ENCODE measurements at regions not wholly inside any gene's neighbourhood (a gene's known extent, or its start where the extent isn't known, plus 50 kb on each side); places are given as distances from the start of the nearest gene placed in this dataset.

GRCh38 chr15:69533522-69533921, 80.9 kb downstream of the RPLP1 start:
- Mint-ChIP-seq H3K27me3 (peaks cover 10% of the 10 kb centered on the region), H3K27ac (no peak overlapping the region), H3K9me3 (no peaks in the 10 kb centered on the region), H3K36me3 (no peaks in the 10 kb centered on the region), H3K4me1 (ENCODE audit: unreplicated experiment) (peaks cover 56% of the 10 kb centered on the region), H3K4me3 (no peak overlapping the region)
- no peak for TF ChIP-seq CTCF (conservative IDR thresholded peaks at IDR 0.05)
- DNase-seq (ENCODE audit: extremely low spot score, unreplicated experiment): no peak

- H3K36me3 Mint-ChIP-seq: no peaks in the 10 kb centered on the region
- TF ChIP-seq CTCF (conservative IDR thresholded peaks at IDR 0.05): no peak
- no peak for DNase-seq (ENCODE audit: extremely low spot score, unreplicated experiment)
- no peak overlapping the region for H3K4me3 Mint-ChIP-seq
- peaks cover 9% of the 10 kb centered on the region for H3K27me3 Mint-ChIP-seq
- no peak overlapping the region for H3K27ac Mint-ChIP-seq
- H3K4me1 Mint-ChIP-seq (ENCODE audit: unreplicated experiment): peaks cover 51% of the 10 kb centered on the region
- H3K9me3 Mint-ChIP-seq: no peaks in the 10 kb centered on the region
These were observed 82.6 kb downstream of the RPLP1 start for GRCh38 chr15:69535101-69535638.

- no peaks in the 10 kb centered on the region for H3K9me3 Mint-ChIP-seq
- H3K4me3 Mint-ChIP-seq: no peak overlapping the region
- H3K27ac Mint-ChIP-seq: no peak overlapping the region
- DNase-seq (ENCODE audit: extremely low spot score, unreplicated experiment): no peak
- H3K4me1 Mint-ChIP-seq (ENCODE audit: unreplicated experiment): peaks cover 45% of the 10 kb centered on the region
- TF ChIP-seq CTCF (conservative IDR thresholded peaks at IDR 0.05): no peak
- H3K36me3 Mint-ChIP-seq: no peaks in the 10 kb centered on the region
- H3K27me3 Mint-ChIP-seq: peaks cover 5% of the 10 kb centered on the region
These were observed 83.4 kb downstream of the RPLP1 start for GRCh38 chr15:69535998-69536397.

- no peak overlapping the region for H3K4me3 Mint-ChIP-seq
- no peak for TF ChIP-seq CTCF (conservative IDR thresholded peaks at IDR 0.05)
- peaks cover 8% of the 10 kb centered on the region for H3K27me3 Mint-ChIP-seq
- H3K4me1 Mint-ChIP-seq (ENCODE audit: unreplicated experiment): peaks cover 41% of the 10 kb centered on the region
- H3K9me3 Mint-ChIP-seq: no peaks in the 10 kb centered on the region
- no peak overlapping the region for H3K27ac Mint-ChIP-seq
- no peak for DNase-seq (ENCODE audit: extremely low spot score, unreplicated experiment)
- H3K36me3 Mint-ChIP-seq: no peaks in the 10 kb centered on the region
These were observed 84.3 kb downstream of the RPLP1 start for GRCh38 chr15:69536726-69537512.

GRCh38 chr15:69537901-69538300, 85.3 kb downstream of the RPLP1 start:
- DNase-seq (ENCODE audit: extremely low spot score, unreplicated experiment): no peak
- peaks cover 31% of the 10 kb centered on the region for H3K4me1 Mint-ChIP-seq (ENCODE audit: unreplicated experiment)
- no peak overlapping the region for H3K27ac Mint-ChIP-seq
- no peaks in the 10 kb centered on the region for H3K9me3 Mint-ChIP-seq
- peaks cover 14% of the 10 kb centered on the region for H3K27me3 Mint-ChIP-seq
- no peak overlapping the region for H3K4me3 Mint-ChIP-seq
- no peak for TF ChIP-seq CTCF (conservative IDR thresholded peaks at IDR 0.05)
- H3K36me3 Mint-ChIP-seq: no peaks in the 10 kb centered on the region

All from type B pancreatic cell (in vitro differentiated cells).